HUDEP-2 (cell line): ENCODE measurements at regions not wholly inside any gene's neighbourhood (a gene's known extent, or its start where the extent isn't known, plus 50 kb on each side); places are given as distances from the start of the nearest gene placed in this dataset.

ENCODE experiments used
- DNase-seq, 76 experiments: peaks; one replicate each; lab custom pipeline; 2025; ENCODE audit not compliant: unreplicated experiment in 76 of 76; lab: John Stamatoyannopoulos, UW

GRCh38 chr16:85381738-85382592 is 231.2 kb upstream of the GSE1 start:
- peak in 74 of 76 experiments; percentile 62 to 97 (median 91) for DNase-seq

GRCh38 chr16:85382717-85383118 is 230.4 kb upstream of the GSE1 start:
- DNase-seq, result no peak

GRCh38 chr16:85383836-85384832 is 229.0 kb upstream of the GSE1 start:
- no peak for DNase-seq

GRCh38 chr16:85384833-85385462 is 228.2 kb upstream of the GSE1 start:
- no peak for DNase-seq

- no peak for DNase-seq
Observed at GRCh38 chr16:85385463-85386331, 227.4 kb upstream of the GSE1 start.

- no peak for DNase-seq
Observed at GRCh38 chr16:85386467-85387170, 226.5 kb upstream of the GSE1 start.

- no peak for DNase-seq
Observed at GRCh38 chr16:85387171-85387507, 226.0 kb upstream of the GSE1 start.

- no peak for DNase-seq
Observed at GRCh38 chr16:85387731-85388295, 225.3 kb upstream of the GSE1 start.

GRCh38 chr16:85389679-85390470 is 223.2 kb upstream of the GSE1 start:
- no peak for DNase-seq

GRCh38 chr16:85390511-85391174 is 222.5 kb upstream of the GSE1 start:
- DNase-seq, result peak in 74 of 76 experiments; percentile 60 to 98 (median 95)

- DNase-seq, result no peak
Observed at GRCh38 chr16:85391175-85391707, 221.9 kb upstream of the GSE1 start.

GRCh38 chr16:85391769-85392583 is 221.1 kb upstream of the GSE1 start:
- DNase-seq, result no peak

- peak in 1 of 76 experiments; percentile 28 for DNase-seq
Observed at GRCh38 chr16:85392756-85393673, 220.1 kb upstream of the GSE1 start.

- peak in 34 of 76 experiments; percentile 12 to 62 (median 33) for DNase-seq
Observed at GRCh38 chr16:85393674-85394451, 219.3 kb upstream of the GSE1 start.
